Glutamatergic neuron (in vitro differentiated cells): ENCODE measurements at regions not wholly inside any gene's neighbourhood (a gene's known extent, or its start where the extent isn't known, plus 50 kb on each side); places are given as distances from the start of the nearest gene placed in this dataset.

Experiments used
- DNase-seq: peaks from one replicate; pipeline ENCODE4 v3.0.0; 2022
- H3K27ac Mint-ChIP-seq: one replicate; pipeline ENCODE4 v1.8.0; 2020; ENCODE audit warnings: mild to moderate bottlenecking, mixed read lengths, inconsistent platforms; ENCODE audit not compliant: unreplicated experiment
- H3K27me3 Mint-ChIP-seq: one replicate; pipeline ENCODE4 v1.8.0; 2020; ENCODE audit warnings: mild to moderate bottlenecking, moderate library complexity, mixed read lengths, inconsistent platforms; ENCODE audit not compliant: unreplicated experiment
- H3K36me3 Mint-ChIP-seq: one replicate; pipeline ENCODE4 v1.8.0; 2020; ENCODE audit warnings: mild to moderate bottlenecking, mixed read lengths, inconsistent platforms; ENCODE audit not compliant: unreplicated experiment
- H3K4me1 Mint-ChIP-seq: one replicate; pipeline ENCODE4 v1.8.0; 2020; ENCODE audit warnings: mild to moderate bottlenecking, low read depth, mixed read lengths, inconsistent platforms; ENCODE audit not compliant: unreplicated experiment
- H3K4me3 Mint-ChIP-seq: one replicate; pipeline ENCODE4 v1.8.0; 2020; ENCODE audit warnings: mild to moderate bottlenecking, mixed read lengths, inconsistent platforms; ENCODE audit not compliant: unreplicated experiment
- H3K9me3 Mint-ChIP-seq: one replicate; pipeline ENCODE4 v1.8.0; 2020; ENCODE audit warnings: mild to moderate bottlenecking, moderate library complexity, mixed read lengths, inconsistent platforms; ENCODE audit not compliant: unreplicated experiment
- CTCF ChIP-seq: fragments of 200-600 bp; sonication (generic); IDR thresholded peaks from one replicate; pipeline ENCODE4 v1.5.0; 2021; ENCODE audit not compliant: partially characterized antibody, unreplicated experiment

- H3K27me3 Mint-ChIP-seq, result no peaks in the 10 kb centered on the region
- no peaks in the 10 kb centered on the region for H3K36me3 Mint-ChIP-seq
- H3K9me3 Mint-ChIP-seq, result peaks cover 2% of the 10 kb centered on the region
- no peak overlapping the region for H3K4me3 Mint-ChIP-seq
- no peak for DNase-seq
- no peak for TF ChIP-seq CTCF
- no peak overlapping the region for H3K27ac Mint-ChIP-seq
- peaks cover 5% of the 10 kb centered on the region for H3K4me1 Mint-ChIP-seq
Observed at GRCh38 chr1:162937716-162938395, 76.9 kb upstream of the CCDC190 start.

GRCh38 chr1:162930976-162931560, 70.1 kb upstream of the CCDC190 start:
- no peak for TF ChIP-seq CTCF
- Mint-ChIP-seq H3K9me3 (peaks cover 2% of the 10 kb centered on the region), H3K4me1 (peaks cover 2% of the 10 kb centered on the region), H3K27me3 (no peaks in the 10 kb centered on the region), H3K27ac (no peak overlapping the region), H3K4me3 (no peak overlapping the region), H3K36me3 (no peaks in the 10 kb centered on the region)
- DNase-seq, result no peak

GRCh38 chr1:162930532-162930931, 69.6 kb upstream of the CCDC190 start:
- no peak for TF ChIP-seq CTCF
- Mint-ChIP-seq H3K9me3 (peaks cover 2% of the 10 kb centered on the region), H3K27me3 (no peaks in the 10 kb centered on the region), H3K4me3 (no peak overlapping the region), H3K36me3 (no peaks in the 10 kb centered on the region), H3K4me1 (peaks cover 2% of the 10 kb centered on the region), H3K27ac (no peak overlapping the region)
- no peak for DNase-seq

- Mint-ChIP-seq H3K9me3 (peaks cover 2% of the 10 kb centered on the region), H3K36me3 (no peaks in the 10 kb centered on the region), H3K4me3 (no peak overlapping the region), H3K27ac (no peak overlapping the region), H3K27me3 (no peaks in the 10 kb centered on the region), H3K4me1 (peaks cover 2% of the 10 kb centered on the region)
- no peak for TF ChIP-seq CTCF
- no peak for DNase-seq
Observed at GRCh38 chr1:162929177-162929576, 68.2 kb upstream of the CCDC190 start.

GRCh38 chr1:162928141-162928540, 67.2 kb upstream of the CCDC190 start:
- Mint-ChIP-seq H3K36me3 (no peaks in the 10 kb centered on the region), H3K4me3 (no peak overlapping the region), H3K27ac (no peak overlapping the region), H3K9me3 (peaks cover 2% of the 10 kb centered on the region), H3K27me3 (no peaks in the 10 kb centered on the region), H3K4me1 (peaks cover 8% of the 10 kb centered on the region)
- no peak for DNase-seq
- TF ChIP-seq CTCF, result no peak
